K562 (cell line): ENCODE measurements at regions not wholly inside any gene's neighbourhood (a gene's known extent, or its start where the extent isn't known, plus 50 kb on each side); places are given as distances from the start of the nearest gene placed in this dataset.

Experiments
- ATAC-seq: fragments of 200-7000 bp; cut with Tn5 transposase; 3 replicates; pipeline ENCODE4 v1.9.1; 2020; ENCODE audit warnings: moderate library complexity
- BruUV-seq: library from RNA; stranded (reverse); fragments of 400-500 nt; replicated peaks from 2 replicates; lab custom pipeline; 2021; lab: Mats Ljungman, UMichigan
- CTCF ChIA-PET: fragments of 300-600 bp; formaldehyde crosslinking; extraction: SDS; loops from one replicate; lab custom pipeline; 2021; ENCODE audit warnings: low intra/inter-chr PET ratio; lab: Yijun Ruan, JAX
- POLR2A ChIA-PET: fragments of 300-600, 350-650 bp; sonication (Branson Sonifier 250); formaldehyde crosslinking; extraction: SDS; loops from one replicate; lab custom pipeline; 2021; ENCODE audit warnings: antibody characterized with exemption, inconsistent platforms; lab: Yijun Ruan, JAX
- DNase-seq, 4 experiments: peaks; one replicate each; pipeline versions ENCODE4 v3.0.0 to v3.0.0-alpha.2; 2011 to 2018; ENCODE audit warnings: low spot score in 3 of 4, mixed read lengths in 3 of 4; ENCODE audit errors: extremely low read depth in 1 of 4
- FAIRE-seq: peaks from 2 replicates; lab custom pipeline; 2011; peaks lifted over from hg19 to GRCh38; lab: Jason Lieb, UNC
- H2AFZ ChIP-seq: 2 replicates; pipeline ENCODE4 v1.6.0; 2011; ENCODE audit warnings: low read depth, low read length, control low read depth, inconsistent platforms
- H3K27ac ChIP-seq: fragments of 200-600 bp; 3 replicates; pipeline ENCODE4 v1.8.0; 2011; ENCODE audit warnings: low read depth, mild to moderate bottlenecking, control low read depth, inconsistent platforms, low read length, moderate library complexity, mixed read lengths; ENCODE audit errors: extremely low read depth
- H3K27me3 ChIP-seq, 2 experiments: fragments of 300-600 bp in 1 of 2; 2 replicates in 1 of 2; 3 replicates in 1 of 2; pipeline versions ENCODE4 v1.6.0 to v1.8.0; 2011; ENCODE audit warnings: inconsistent platforms in 2 of 2, low read length in 2 of 2, mild to moderate bottlenecking in 1 of 2, mixed read lengths in 1 of 2, moderate library complexity in 1 of 2; ENCODE audit not compliant: control insufficient read depth in 2 of 2, insufficient read depth in 2 of 2
- H3K36me3 ChIP-seq: fragments of 300-600 bp; 3 replicates; pipeline ENCODE4 v1.8.0; 2011; ENCODE audit warnings: mild to moderate bottlenecking, low read length, inconsistent platforms; ENCODE audit not compliant: control insufficient read depth, insufficient read depth
- H3K4me1 ChIP-seq, 2 experiments: fragments of 200-600 bp in 1 of 2; replicated peaks in 1 of 2; 2 replicates in 1 of 2; 3 replicates in 1 of 2; pipeline versions ENCODE4 v1.5.1 to v1.8.0; 2011; ENCODE audit warnings: inconsistent platforms in 2 of 2, low read length in 2 of 2, mild to moderate bottlenecking in 1 of 2, mixed read lengths in 1 of 2, moderate library complexity in 1 of 2; ENCODE audit not compliant: control insufficient read depth in 2 of 2, insufficient read depth in 2 of 2
- H3K4me2 ChIP-seq: 2 replicates; pipeline ENCODE4 v1.6.1; 2011; ENCODE audit warnings: low read length, control low read depth, inconsistent platforms, mixed read lengths; ENCODE audit not compliant: insufficient read depth
- H3K4me3 ChIP-seq: fragments of 200-600 bp; sonication (generic), shearing (Covaris generic); 2 replicates; pipeline ENCODE4 v1.5.1; 2016; ENCODE audit warnings: control low read depth, inconsistent platforms
- H3K79me2 ChIP-seq: fragments of 200-600 bp; 3 replicates; pipeline ENCODE4 v1.8.0; 2011; ENCODE audit warnings: low read length, inconsistent platforms; ENCODE audit not compliant: control insufficient read depth, insufficient read depth
- H3K9ac ChIP-seq, 2 experiments: 2 replicates each; pipeline versions ENCODE4 v1.6.0 to v1.6.1; 2011; ENCODE audit warnings: low read depth in 2 of 2, low read length in 2 of 2, control low read depth in 1 of 2, inconsistent platforms in 1 of 2, mild to moderate bottlenecking in 1 of 2, mixed read lengths in 1 of 2; ENCODE audit not compliant: insufficient read depth in 1 of 2
- H3K9me1 ChIP-seq: one replicate; pipeline ENCODE4 v1.6.0; 2011; ENCODE audit warnings: inconsistent platforms, mild to moderate bottlenecking, low read length, moderate library complexity; ENCODE audit not compliant: control insufficient read depth, insufficient read depth
- H3K9me3 ChIP-seq: replicated peaks from 2 replicates; pipeline ENCODE4 v1.5.1; 2011; ENCODE audit warnings: low read depth, low read length, inconsistent platforms; ENCODE audit not compliant: control insufficient read depth, insufficient read depth
- H4K20me1 ChIP-seq: replicated peaks from 2 replicates; pipeline ENCODE4 v1.6.1; 2011; ENCODE audit warnings: low read length, inconsistent platforms, mixed read lengths; ENCODE audit not compliant: control insufficient read depth, insufficient read depth
- ZFP36 ChIP-seq: fragments of 150-350 bp; IDR thresholded peaks from 2 replicates; pipeline ENCODE4 v1.6.1; 2018; ENCODE audit warnings: low read length, low read depth; ENCODE audit not compliant: partially characterized antibody
- ZKSCAN3 ChIP-seq: fragments of 250-450 bp; sonication (Bioruptor Pico); IDR thresholded peaks from 2 replicates; pipeline ENCODE4 v1.4.0; 2020
- ZNF316 ChIP-seq: fragments of 450-650 bp; IDR thresholded peaks from 2 replicates; pipeline ENCODE4 v1.6.1; 2016
- ZNF766 ChIP-seq: fragments of 200-800 bp; sonication (Bioruptor generic); conservative IDR thresholded peaks from 2 replicates; pipeline ENCODE4 v1.6.1; 2016; ENCODE audit warnings: missing genetic modification characterization, missing compliant biosample characterization
- WGBS: fragments of 100-300 bp; shearing (Covaris generic); methylation state at CpG from one replicate; pipeline ENCODE4 v1.1.6; 2016; ENCODE audit warnings: low coverage, mixed read lengths; ENCODE audit not compliant: insufficient coverage; ENCODE audit errors: missing lambda C conversion rate; 5-methylcytosine and 5-hydroxymethylcytosine counted together
- in situ Hi-C: fragments of 300-500 bp; cut with MboI; formaldehyde crosslinking; loops from 4 replicates; pipeline ENCODE4 v1.15.0; 2018; ENCODE audit warnings: inconsistent platforms, mixed read lengths
- intact Hi-C: fragments of 100-400 bp; cut with micrococcal nuclease; formaldehyde crosslinking; loops from 2 replicates; pipeline ENCODE4 v1.14.2; 2022

- DNase-seq: no peak
- in situ Hi-C loops: no loop called here
- Histone ChIP-seq H3K79me2 (no peaks in the 10 kb centered on the region), H3K9me3 (peaks cover 2% of the 10 kb centered on the region; the same call in 1 of the 2 replicates), H3K4me3 (no peak overlapping the region), H3K4me1 (no peaks in the 10 kb centered on the region), H3K36me3 (no peaks in the 10 kb centered on the region), H3K9me1 (no peaks in the 10 kb centered on the region), H3K4me2 (no peak overlapping the region), H3K9ac (no peak overlapping the region), H3K27ac (no peak overlapping the region), H2AFZ (no peak overlapping the region), H4K20me1 (no peaks in the 10 kb centered on the region), H3K27me3 (no peaks in the 10 kb centered on the region)
- BruUV-seq: no TSS peak
- ATAC-seq: no peak
- ChIA-PET CTCF (no interaction called here), POLR2A (no interaction called here)
- intact Hi-C loops: no loop called here
- FAIRE-seq: no peak
- 0% methylated on average over 3 of the region's 3 CpGs for WGBS
- TF ChIP-seq ZNF316 (peak; percentile 50), ZNF766 (CRISPR knock-in tag) (no peak)
Measured at GRCh38 chr1:79224537-79224936, 218.0 kb upstream of the ADGRL4 start.

GRCh38 chr1:79220509-79220908, 214.0 kb upstream of the ADGRL4 start:
- H4K20me1 ChIP-seq: no peaks in the 10 kb centered on the region
- no peak overlapping the region for H2AFZ ChIP-seq
- in situ Hi-C loops: no loop called here
- WGBS: 0% methylated on average over 2 of the region's 2 CpGs
- FAIRE-seq: no peak
- TF ChIP-seq ZKSCAN3 (CRISPR knock-in tag) (no peak), ZFP36 (peak; percentile 23)
- TF ChIP-seq, all 486 proteins: peak for 1
- ChIA-PET POLR2A (no interaction called here), CTCF (no interaction called here)
- no peaks in the 10 kb centered on the region for H3K79me2 ChIP-seq
- no peaks in the 10 kb centered on the region for H3K4me1 ChIP-seq
- BruUV-seq: no TSS peak
- ATAC-seq (no peak), DNase-seq (no peak)
- no peak overlapping the region for H3K9ac ChIP-seq
- H3K4me2 ChIP-seq: no peak overlapping the region
- intact Hi-C loops: no loop called here
- no peak overlapping the region for H3K27ac ChIP-seq
- no peaks in the 10 kb centered on the region for H3K36me3 ChIP-seq
- H3K9me1 ChIP-seq: no peaks in the 10 kb centered on the region
- H3K27me3 ChIP-seq: no peaks in the 10 kb centered on the region
- H3K9me3 ChIP-seq: no peaks in the 10 kb centered on the region; the same call in 1 of the 2 replicates
- H3K4me3 ChIP-seq: no peak overlapping the region
